KG1 (cell line): ENCODE measurements at regions not wholly inside any gene's neighbourhood (a gene's known extent, or its start where the extent isn't known, plus 50 kb on each side); places are given as distances from the start of the nearest gene placed in this dataset.
"Not testable (repeated sequence)": the region's sequence is repeated elsewhere in the genome, so short reads cannot be mapped to it uniquely, and the experiment has no call there.

Experiments used
- DNase-seq: peaks from one replicate; lab custom pipeline; 2025; lab: John Stamatoyannopoulos, UW

DNA sequence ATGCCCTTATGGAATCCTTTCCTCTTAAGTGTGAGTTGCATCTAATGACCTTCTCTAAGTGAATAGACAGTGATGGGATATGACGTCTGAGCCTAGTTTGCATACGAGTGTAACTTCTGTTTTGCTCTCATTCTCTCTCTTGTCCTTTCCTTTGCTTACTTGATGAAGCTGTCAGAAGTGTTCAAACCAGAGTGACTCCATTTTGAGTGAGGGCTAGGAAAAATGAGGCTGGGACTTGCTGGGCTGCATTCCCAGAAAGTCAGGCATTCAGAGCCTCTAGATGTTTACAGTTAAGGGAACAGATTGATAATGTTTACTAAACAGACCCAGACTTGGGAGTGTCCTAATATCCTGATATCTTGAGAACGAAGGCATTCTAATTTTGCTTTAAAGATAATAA lies 311.2 kb upstream of the SOX4 start:
- DNase-seq: not testable (repeated sequence)

DNA sequence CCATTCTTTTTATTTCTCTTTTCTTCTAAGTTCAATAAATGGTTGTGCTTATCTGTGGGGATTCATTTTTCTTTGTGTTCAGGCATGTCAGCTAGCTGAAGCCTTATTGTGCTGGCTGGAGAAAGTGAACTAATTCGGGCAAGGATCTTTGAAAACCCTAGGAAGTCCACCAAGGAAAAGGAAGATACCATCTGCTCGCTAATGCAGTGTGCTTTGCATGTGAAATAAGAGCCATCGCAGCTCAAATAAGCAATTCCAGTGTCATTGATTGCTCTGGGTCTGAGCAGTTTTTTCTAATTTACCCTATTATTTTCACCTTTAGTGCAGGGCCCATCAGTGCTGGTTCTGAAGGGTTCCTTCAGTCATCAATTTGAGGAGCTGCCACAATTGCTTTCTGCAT lies 309.4 kb upstream of the SOX4 start:
- no peak for DNase-seq

DNA sequence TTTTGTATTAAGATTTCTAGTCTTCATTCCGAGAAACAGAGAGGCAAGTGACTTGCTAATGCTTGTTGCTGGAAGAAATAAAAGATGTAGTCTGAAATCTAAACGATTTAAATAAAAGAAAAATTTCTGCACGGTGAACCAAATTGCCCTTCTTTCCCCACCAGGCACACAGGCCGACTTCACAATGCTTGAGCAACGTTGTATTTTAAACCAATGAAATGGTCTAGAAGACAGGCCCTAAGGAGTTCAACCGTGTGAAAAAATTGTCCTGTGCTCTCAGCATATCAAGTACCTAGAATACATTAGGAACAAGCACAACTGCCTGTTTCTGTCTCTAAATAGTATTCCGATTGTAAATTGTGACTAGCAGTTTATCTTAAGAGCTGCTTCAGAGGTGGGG lies 308.8 kb upstream of the SOX4 start:
- DNase-seq: no peak

DNA sequence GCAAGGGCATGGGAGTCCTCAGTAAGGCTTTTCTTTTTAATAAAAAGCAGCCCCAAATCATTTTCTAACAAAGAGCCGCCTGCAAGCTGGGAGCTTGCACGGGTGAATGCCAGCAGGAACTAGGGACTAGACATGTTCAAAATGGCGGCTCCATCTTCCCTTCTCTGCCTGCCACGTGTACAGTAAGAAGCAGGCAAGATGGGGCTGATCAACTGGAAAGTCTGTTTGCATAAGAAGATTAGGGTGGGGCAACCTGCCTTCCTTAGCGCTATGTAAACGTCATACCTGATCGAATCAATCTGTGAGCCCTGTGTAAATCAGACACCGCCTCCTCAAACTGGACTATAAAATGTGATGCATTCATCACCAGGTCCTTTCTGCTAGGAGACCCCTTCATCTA lies 299.4 kb upstream of the SOX4 start:
- DNase-seq: no peak

DNA sequence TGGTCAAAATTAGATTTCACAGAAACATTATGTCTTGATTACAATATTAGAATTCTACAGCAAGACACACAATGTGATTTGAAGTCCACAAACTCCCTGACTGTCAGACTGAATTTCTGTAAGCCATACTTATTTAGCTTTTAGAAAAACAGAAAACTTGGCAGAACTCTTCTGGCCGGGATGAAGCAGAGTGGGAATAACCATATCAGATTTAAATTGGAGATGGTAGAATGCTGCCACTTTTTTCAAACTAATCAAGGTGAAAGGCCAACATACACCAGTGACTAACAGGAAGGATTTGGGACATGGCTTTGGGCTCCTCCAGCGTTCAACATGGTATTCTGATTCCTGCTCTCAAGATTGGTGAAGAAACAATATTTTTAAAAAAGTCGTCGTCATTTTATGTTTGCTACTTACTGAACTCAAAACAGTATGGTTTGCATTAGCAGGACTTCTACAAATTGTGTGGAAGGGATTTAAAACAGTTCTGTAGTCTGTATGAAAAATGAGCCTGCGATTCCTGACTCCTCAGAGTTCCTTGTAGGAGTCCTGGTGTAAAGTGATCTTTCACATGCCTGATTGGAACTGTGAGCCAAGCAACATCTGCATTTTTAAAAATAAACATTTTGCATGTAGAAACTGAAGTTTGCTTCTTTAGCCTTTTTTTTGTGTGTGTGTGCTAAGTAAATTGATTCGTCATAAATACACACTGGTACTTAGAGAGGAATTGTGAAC lies 297.9 kb upstream of the SOX4 start:
- DNase-seq: no peak

DNA sequence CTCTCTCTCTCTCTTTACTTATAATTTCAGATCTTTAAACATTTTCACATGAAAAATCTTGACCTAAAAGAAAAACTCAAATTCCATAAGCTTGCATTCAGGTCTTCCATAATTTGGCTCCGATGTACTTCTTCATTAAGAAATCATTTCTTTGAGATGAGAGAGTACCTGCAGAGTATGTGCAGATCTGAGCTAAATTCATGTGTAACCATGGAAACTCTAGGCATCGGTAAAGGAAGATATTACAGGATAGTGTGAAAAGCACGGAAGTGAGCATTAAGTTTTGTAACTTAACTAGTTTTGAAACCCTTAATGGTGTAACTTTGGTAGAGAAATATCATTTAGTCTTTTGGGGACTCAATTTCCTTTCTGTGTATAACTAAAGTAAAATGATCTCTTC lies 295.9 kb upstream of the SOX4 start:
- DNase-seq: no peak

DNA sequence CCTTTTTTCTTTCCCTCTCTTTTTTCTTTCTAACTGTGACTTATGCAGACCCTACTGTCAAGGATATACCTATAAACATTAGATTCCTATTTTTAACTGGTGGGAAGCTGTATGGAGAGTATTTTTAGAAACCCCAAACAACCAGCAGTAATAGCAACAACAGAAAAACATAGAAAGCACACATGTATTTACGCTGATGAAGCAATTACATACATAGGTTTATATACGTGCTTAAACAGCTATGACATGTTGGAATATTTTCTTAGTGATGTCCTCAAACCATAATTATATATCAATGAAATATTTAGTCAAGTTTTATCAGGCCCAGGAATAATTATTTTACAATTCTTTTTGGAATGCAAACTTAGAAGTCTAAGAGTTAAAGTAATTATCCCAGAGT lies 294.3 kb upstream of the SOX4 start:
- DNase-seq: no peak

DNA sequence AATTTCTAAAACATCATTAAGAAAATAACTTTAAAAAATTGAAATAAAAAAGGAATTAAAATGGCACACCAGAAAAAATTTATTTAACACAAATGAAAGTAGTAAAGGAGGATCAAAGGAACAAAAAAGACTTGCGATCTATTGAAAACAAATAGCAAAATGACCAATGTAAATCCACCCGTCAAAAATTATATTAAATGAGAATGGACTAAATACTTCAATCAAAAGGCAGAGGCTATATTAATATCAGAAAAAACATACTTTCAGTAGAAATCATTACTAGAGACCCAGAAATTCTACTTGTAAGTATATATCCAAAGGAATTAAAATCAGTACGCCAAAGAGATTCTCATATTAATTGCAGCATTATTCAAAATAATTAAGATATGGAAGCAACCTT lies 293.1 kb upstream of the SOX4 start:
- DNase-seq: no peak

DNA sequence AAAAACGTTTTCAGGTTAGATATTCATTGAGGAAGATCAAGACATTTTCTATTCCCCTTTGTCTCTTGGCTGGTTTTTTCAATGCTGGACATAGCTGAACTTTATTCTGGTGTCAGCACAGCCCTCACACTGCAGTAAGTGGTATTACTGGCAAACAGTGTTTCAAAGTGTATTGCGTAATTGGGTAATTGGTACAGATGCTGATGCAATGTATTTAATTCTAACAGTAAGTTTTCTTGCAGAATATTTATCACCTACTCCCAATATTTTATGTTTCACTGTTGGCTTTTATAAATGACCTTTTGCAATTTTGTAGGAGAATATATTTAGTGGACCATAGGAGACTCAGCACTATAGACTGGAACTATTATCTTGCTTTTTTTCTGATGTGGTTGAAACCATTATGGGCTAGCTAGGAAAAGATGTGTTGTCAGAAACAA lies 287.6 kb upstream of the SOX4 start:
- no peak for DNase-seq

DNA sequence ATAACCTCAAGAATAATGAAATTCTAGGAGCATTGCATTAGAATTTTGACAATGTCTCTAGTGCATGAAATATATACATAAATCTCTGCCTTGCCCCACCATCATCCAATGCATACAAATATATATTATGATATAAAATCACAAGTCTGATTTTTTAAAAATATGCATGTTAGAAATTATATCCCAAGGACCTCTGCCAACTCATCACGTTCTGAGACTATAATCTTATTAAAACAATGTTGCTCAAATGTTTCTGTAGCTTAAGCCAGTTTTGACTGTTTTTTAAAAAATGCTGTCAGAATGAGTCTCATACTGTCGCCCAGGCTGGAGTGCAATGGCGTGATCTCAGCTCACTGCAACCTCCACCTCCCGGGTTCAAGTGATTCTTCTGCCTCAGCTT lies 287.0 kb upstream of the SOX4 start:
- DNase-seq: no peak

DNA sequence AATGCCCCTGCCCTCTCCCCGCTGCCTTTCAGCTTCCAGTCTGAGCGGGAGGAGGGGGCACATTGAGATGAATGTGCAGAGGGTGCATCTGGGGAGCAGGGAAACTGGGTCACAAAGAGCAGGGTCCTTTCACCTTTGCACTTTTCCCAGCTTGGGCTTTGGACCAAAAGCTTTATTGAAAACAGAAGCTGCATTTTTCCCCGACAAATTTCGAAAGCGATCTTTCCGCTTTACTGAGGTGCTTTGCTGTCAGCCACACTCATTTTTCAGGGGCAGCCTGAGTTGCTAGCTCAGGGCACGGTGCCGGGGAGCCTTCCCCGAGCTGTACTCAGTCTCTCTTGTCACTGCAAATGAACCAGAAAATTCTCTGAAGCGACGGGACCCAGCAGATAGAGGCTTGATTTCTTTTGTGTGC lies 283.7 kb upstream of the SOX4 start:
- DNase-seq: no peak

DNA sequence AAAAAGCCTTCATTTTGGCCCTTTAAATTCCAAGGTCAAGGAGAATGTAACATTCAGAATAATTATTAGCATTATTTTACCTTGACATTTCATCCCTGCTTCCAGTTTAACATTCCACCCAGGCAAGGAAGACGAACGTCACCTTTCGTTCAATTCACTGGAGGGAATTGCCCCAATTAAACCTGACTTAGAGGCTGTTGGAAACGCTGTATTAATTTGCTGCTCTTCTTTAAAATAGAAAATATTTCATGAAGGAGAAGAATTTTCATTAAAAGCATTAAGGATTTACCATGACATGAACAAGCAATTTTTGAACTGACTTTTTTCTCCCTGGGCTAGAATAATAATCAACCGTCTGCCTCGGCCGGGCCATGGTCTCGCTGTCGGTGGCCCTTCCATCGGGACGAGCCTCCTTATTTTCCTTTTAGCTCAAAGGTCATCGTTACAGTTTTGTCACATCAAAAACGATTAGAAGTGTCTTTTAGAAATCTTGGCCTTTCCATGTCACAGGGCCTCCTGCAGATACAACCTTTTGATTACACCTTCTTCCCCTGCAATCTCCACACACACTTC lies 282.9 kb upstream of the SOX4 start:
- no peak for DNase-seq

DNA sequence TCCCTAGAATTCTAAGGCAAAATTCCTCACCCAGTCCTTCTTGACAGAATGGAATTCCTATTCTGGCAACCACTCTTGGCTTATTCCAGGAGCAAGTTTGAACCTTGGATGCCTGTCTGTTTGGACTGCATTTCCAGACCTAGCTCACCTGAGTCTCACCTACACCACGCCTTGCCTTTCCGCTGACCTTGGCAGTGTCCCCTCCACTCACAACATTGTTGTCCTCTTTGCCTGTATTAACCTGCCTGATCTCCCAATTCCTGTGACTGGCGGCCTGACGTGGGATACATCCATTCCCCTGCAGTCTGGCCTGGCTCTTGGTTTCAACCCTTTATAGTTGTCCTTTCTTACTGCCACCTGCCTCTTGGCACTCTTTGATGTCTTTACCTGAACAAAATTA lies 281.4 kb upstream of the SOX4 start:
- DNase-seq: no peak

DNA sequence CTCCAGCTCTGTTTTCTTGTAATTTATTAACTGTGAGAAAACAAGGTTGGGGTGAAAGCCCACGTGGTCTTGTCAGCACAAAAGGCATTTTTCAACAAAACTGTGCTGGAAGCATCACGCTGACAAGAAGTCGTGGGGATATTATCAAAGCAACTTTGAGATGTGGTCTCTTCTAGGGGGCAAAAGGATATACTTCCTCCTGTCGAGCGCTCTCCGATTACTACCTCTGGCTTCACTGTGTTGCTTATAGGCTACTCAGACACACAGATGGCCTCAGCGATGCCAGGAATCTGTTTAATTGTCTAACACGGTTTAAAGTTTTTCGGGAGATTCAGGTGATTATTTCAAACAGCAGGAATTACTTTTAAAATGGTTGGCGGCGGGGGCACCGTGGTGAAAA lies 275.9 kb upstream of the SOX4 start:
- no peak for DNase-seq

DNA sequence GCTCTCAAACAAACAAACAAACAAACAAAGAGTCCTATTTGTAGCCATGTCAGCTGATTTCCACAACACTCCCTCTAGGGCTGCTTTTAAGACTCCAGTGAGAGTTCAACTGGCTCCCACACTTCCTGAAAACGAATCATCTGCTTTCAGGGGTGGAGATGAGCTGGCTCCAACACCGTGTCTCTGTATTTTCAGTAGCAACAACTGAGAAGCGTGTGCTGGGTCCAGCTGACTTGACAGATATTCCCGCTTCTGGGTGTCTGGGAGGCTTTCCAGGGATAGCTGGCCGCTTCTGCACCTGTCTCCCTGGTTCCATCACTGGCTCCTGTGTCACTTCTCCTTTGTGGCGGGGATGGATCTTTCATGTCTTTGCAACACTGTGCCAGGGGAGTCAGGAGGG lies 272.5 kb upstream of the SOX4 start:
- DNase-seq: no peak

DNA sequence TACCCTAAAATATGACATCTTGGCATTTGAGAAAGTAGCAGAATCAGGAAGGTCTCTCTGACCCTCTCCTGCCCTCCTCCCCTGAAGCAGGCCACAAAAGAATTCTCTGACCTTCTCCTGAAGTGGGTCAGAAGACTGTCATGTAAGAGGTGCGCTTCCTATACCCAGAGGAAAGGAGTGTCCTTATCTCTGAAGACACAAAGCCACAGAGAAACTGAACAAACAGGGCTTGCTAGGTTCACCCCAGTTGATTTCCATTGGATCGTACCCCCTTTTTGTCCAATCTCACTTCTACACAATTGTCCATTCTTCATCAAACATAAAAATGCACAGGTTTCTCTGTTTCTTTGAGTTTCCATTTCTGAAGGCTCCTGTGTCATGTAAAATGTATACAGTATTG lies 272.0 kb upstream of the SOX4 start:
- DNase-seq: no peak

DNA sequence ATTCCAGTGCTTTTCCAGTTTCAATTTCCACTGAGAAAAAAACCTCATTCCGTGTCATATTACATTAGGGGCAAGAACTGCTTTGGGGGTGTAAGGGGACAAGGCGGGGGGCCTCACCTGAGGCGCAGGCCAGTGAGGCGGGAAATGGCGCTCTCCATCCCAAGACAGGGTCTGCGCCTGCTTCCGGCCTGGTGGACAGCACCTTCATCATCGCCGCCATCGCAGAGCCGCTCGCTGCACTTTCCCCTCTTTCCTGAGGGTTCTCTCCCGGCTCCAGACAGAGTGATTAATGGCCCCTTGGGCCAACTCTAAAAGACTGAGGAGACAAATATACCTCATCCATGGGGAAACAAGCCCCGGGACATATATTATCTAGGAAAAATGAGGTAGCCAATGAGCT lies 270.0 kb upstream of the SOX4 start:
- no peak for DNase-seq

DNA sequence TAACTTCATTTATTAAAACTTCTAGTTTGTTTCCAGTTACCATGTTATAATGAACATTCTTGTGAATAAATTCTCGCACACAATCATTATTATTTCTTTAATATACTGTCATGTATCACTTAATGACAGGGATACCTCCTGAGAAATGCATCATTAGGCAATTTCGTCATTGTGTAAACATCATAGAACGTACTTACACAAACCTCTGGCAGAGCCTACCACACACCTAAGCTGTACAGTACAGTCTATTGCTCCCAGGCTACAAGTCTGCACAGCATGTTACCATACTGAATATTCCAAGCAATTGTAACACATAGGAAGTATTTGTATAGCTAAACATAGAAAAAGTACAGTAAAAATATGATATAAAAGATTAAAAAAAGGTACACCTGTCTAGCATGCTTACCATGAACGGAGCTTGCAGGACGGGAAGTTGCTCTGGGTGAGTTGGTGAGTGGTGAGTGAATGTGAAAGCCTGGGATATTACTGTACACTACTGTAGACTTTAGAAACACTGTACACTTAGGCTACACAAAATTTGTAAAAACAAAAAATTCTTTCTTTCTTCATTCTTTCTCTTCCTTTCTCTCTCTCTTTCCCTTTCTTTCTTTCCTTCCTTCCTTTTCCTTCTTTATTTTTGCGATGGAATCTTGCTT lies 268.2 kb upstream of the SOX4 start:
- no peak for DNase-seq

DNA sequence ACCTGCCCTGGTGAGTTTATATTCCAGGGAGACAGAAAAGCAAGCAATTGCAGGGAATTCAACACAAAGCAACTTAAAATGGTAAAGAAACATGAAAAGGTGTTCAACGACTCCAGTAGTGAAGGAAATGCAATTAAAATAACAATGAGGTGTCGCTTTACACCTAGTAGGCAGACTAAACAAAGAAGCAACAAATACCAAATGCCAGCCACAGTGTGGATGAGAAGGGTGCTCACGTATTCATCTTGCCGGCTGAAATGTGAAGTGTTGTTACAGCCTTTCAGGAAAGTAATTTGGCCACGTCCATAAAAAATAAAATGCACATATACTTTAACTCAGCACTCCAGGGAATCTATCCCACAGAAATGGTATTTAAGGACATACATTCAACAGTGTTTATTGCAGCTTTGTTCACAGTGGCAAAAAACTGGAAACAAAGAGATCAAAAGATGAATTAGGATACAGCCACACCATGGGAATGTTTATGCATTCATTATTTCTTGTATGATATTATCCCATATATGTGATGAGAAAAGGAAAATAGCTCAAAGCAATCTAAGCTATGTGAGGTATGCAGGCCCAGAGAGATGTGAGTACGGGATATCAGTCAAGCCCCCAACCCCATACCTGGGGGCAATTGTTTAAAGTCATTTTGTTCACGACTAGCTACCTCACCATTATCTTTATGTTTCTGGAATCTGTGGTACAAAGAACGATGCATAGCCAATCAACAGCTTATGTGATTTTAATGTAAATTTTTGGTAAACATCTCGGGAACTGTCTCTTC lies 266.0 kb upstream of the SOX4 start:
- DNase-seq: no peak

DNA sequence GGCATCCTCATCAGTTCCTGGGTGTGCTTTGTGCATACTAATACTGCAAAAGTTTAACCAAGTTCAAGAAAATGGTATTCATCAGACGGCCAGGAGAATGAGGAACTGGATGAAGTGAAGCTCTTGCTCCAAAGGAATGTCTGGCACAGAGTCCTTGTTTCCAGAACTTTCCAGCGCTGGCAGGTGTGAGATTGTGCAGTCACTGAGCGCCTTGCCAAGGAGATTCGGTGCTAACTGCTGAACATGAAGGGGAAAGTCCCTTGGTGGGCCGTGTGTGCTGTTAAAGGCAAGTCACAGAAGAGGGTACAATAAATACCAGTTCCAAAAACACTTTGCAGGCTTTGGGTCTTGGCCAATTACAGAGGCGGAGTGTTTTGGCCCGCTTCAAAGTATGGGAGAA lies 262.3 kb upstream of the SOX4 start:
- no peak for DNase-seq

DNA sequence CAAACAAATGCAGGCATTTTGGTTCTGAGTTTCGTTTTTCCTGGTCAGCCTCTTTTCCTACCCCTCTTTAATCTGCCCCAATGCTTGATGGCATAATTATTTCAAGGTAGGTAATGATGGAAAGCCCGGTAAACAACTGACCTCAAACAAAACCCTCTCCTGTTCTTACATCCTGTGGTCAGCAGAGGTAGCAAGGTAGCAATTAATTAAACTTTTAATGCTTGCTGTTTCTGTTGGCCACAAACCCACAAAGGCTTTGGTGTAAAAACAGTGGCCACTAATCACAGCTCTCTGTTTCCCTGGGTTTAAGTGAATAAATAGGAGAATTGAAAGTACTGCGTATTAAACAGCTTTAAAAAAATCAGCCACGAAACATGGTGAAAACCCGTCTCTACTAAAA lies 261.5 kb upstream of the SOX4 start:
- DNase-seq: no peak

DNA sequence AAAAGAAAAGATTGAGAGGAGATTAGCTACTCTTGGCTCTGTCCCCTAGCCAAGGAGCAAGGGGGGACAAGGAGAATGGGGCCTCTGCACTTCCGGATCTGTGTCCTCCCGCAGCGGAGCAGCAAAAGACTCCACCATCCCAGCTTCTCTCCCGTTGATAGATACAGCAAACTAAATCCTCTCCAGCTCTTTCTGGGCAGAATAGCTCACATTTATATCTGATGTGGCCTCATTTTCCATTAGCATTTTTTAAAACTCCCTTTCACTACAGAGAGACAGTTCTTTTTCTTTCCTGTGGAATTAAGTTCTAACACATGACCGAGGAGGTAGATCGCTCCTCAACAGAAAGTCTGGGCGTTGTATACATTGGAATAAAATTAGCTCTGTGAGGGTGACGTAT lies 260.9 kb upstream of the SOX4 start:
- DNase-seq: no peak

DNA sequence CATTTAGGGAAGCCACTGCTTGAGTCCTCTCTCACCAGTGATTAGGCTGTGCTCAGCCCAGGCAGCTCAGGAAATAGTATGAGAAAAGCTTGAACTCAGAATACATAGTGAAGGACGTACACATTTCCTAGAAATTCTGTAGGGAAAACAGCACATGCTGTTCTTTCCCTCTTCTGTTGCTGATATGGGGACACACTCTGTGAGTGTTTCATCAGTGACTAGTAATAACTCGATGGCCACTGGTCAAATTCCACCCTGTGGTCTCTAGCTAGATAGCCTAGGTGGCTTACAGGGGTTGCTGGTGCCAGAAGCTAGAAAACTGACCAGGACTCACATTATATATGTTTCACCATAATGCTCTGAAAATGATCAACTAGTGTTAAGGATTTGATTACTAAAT lies 259.8 kb upstream of the SOX4 start:
- no peak for DNase-seq
